GM21423 (cell line): ENCODE measurements at regions not wholly inside any gene's neighbourhood (a gene's known extent, or its start where the extent isn't known, plus 50 kb on each side); places are given as distances from the start of the nearest gene placed in this dataset.
A peak's percentile ranks its signal among the peaks of the same experiment; 100 is the strongest.

Experiments
- ATAC-seq: cut with Tn5 transposase; IDR thresholded peaks from one replicate; pipeline ENCODE4 v1.9.1; 2021; ENCODE audit warnings: mild to moderate bottlenecking, moderate library complexity; ENCODE audit not compliant: unreplicated experiment

DNA sequence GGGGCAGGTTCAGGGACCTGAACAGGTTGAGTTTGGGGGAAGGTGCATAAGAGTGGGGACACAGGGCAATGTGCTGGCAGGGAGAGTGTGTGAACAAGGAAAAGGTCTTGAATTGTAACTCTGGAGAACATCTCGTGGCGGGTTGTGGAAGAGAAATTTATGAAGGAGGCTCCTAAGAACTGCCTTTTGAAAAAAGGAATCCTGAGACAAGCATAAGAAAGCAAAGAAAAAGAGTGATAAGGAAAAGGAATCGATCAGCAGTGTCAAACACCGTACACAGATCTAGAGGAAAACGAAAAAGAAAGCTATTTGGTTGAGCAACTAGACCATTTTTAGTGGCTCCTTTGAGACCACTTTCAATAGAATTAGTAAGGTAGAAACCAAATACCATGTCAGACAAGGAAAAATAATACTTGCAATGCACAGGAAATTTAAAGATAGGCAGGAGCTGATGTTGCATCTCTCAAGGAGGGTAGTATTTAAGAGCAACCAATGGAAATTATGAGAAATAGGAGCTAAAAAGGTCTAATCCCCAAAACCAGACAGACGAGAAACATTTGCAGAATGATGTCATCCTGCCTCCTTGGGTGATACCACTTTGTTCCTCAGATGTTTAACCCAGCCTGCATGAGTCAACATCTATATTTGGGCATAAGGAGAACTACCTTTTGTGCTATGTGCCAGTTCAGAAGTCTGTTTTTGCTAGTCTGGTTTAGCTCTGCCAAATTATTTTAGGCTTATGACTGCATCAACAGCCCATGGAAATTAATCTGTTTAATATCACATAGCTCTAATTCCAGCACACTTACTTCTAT lies 64.5 kb upstream of the STK38L start:
- ATAC-seq = peak; percentile 94

DNA sequence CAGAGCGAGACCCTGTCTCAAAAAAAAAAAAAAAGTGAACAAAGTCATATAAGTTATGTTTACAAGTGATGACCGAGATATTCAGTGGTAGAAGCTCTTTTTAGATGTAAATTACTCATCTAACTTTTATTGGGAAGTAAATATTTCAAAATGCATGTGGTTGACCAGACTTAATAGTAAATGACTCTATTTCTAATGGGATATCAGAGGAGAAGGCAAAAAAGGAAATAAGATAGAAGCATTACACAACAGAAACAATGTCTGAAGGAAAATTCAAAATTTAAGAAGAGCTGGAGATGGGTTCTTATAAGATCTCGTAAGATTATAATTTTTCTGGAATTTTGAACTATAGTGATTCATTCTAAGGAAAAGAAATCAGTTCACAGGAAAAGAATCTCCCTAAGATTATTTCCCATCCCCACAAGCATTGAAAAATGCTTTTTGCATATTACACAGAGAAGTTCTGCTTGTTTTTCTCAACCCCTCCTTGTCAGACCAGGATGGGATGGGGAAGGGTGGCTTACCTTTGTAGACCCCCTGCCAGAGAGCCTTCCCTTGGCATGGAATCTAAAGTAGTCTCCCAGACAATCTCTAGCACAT lies 63.1 kb upstream of the STK38L start:
- no peak for ATAC-seq

DNA sequence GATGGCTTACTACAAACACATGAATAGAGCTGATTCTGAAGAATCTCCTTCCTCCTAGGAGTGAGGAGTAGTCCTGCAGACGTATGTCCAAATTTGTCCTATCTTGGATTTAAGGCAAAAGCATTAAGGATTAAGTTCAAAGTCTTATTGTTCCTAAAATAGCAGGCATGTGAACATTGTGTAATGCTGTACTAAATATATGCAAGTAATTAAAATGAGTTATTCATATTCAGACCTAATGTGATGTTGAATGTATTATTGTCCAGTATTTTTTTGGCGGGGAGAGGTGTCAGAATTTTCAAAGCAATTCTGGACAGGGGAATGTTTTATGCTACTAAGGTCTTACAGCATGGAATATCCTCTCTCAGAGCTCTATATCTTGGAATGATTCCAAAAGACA lies 60.7 kb upstream of the STK38L start:
- no peak for ATAC-seq

DNA sequence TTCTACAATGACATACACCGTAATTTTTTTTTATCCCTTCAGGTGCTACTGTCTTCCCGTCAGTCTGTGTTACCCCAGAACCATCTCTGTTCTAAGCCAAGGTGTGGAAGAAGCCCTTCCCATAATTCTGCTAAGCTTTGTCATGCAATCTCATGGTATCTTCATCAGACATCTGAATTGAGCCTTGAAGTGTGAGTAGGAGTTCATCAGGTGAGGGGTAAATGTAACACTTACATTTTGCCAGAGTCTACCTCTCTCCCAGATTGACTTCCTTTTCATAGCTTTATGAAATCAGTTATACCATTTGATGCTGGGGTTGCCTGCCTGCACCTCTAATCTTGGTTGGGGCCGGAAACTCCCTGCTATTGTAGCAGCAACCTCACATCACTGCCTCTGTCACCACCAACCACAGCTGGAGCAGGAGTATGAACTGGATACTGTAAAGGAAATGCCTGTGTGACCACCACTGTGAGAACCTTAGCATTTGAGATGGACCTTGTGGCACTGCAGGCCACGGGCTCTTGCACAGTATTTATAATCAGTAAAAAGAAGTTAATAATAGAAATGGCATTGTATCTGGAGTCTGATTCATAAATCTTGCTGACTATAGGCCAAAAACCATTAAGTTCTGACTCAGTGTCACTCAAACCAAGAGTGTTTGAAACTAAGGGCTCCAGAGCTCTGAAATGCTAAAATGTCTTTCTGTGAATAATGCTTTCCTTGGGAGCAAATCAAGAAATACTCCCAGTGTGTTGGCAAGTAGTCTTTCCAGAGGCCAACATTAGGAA lies 58.7 kb upstream of the STK38L start:
- peak; percentile 94 for ATAC-seq

DNA sequence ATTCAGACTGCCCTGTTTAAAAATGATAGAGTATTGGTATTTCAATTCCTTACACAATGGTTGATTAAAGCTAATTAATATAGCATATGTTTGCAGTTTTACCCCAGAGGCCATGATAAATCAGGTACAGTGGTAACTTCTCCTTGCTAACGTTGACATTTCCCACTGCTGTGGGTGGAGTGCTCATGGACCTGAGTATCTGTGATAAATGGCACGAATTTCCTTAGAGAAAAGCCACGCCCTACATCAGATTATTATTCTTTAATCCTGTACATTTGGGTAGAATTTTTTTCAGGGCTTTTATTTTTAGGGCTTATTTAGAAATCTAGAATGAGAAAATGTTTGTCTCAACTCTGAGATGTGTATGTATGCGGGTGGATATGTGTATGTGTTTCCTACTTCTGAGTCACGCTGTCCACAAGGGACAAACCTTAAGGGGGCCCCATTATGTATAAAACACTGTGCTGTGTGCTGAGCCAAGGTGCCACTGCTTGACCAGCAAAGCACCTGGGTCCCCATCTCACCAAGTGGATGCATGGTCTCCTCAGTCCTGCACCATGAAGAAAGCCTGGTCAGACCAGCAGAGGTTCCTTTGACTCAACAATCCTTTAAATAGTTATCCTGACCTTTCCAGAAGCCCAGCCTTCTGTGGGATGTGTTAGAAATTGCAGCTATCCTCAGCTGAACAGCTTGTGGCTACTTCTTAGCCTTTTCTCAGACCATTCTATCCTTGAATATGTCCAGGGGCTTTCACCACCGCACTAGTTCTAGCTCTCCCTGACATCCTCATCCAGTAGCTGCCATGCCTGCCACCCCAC lies 57.9 kb upstream of the STK38L start:
- ATAC-seq = no peak

DNA sequence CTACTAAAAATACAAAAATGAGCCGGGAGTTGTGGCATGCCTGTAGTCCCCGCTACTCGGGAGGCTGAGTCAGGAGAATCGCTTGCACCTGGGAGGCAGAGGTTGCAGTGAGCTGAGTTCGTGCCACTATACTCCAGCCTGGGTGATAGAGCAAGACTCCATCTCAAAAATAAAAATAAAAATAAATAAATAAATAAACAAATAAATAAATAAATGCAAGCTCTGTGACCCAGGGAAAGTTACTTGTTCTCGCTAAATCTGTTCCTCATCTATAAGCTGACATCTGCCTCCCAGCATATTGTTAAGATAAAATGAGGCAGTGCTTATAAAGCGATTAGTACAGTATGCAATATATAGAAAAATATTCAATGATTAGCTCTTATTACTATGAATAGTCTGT lies 56.4 kb upstream of the STK38L start:
- no peak for ATAC-seq

DNA sequence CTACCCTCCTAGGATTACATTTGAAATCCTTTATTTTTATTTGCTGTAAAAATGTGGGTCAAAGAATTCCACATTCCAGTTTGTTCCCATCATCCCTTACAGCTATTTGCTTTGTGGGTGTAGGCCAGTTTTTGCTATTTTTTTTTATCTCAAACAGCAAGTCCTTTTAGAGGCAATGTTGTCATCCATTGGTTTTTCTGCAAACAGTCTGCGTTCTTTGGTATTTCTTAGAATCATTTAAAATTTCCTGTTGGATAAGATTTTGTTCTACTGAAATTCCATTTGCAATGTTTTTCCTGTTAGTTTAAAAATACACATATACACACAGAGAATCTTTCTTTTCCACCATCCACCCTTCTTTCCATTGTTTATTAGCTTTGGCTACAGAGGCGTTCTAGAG lies 53.3 kb upstream of the STK38L start:
- ATAC-seq = no peak

DNA sequence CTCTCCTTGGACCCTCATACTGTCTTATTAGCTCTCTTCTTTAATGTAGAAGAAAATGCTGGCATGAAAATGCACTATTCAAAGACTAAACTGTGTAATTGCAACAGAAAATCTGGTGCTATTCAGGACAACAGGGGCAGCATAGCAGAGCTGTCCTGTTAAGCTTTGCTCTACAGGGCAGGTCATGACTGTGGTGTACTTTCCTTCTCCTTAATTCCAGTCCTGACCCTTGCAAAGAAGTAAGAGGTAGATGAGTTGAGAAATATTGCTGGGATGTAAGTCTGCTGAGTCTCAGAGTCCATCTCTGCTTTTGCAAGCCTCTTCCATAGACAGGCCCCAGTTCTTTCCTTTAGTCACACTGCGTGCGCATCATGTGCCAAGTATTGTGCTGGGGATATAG lies 52.6 kb upstream of the STK38L start:
- ATAC-seq = no peak

DNA sequence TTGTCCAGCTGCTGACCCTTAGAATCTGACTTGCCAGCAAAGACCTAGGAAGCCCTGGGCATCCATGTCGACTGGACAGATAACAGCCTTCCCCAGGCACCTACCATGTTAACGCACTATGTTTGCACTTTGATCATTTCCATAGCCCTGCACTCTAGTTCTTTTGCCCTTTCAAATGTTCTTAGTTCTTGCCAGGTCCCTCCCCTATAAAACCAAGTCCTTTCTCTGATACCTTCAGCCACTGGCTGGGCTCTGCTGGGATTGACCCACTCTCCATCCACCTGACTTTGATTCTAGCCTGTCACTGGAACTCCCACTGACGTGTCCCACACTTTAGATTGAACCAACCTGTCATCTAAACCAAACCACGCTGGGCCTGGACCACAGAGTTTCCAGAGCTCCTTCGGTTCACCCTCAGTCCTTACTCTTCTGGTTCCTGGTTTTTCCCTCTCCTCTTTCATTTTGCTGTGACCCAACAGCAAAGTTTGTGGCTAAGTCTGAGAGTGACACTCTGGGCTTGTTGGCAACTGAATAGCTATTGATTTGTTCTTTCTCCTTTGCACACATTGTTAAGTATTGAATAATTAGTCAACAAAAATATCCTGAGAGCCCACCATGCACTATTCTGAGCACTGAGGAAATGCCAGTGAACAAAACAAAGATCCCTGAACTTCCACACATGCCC lies 51.8 kb upstream of the STK38L start:
- no peak for ATAC-seq

DNA sequence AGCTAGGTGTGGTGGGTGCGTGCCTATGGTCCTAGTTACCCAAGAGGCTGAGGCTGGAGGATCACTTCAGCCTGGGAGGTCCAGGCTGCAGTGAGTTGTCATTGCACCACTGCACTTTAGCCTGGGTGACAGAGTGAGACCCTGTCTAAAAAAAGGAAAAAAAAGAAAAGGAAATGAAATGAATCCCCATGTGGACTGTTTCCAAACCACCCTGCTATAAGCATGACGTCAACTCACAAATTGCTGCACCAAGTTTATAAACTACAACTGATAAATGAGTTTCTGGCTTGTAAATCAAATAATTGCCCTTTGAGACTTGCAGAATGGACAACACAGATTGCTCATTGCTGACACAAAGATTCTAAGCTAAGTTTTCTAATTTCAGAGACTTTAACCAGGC lies 51.0 kb upstream of the STK38L start:
- ATAC-seq = no peak

DNA sequence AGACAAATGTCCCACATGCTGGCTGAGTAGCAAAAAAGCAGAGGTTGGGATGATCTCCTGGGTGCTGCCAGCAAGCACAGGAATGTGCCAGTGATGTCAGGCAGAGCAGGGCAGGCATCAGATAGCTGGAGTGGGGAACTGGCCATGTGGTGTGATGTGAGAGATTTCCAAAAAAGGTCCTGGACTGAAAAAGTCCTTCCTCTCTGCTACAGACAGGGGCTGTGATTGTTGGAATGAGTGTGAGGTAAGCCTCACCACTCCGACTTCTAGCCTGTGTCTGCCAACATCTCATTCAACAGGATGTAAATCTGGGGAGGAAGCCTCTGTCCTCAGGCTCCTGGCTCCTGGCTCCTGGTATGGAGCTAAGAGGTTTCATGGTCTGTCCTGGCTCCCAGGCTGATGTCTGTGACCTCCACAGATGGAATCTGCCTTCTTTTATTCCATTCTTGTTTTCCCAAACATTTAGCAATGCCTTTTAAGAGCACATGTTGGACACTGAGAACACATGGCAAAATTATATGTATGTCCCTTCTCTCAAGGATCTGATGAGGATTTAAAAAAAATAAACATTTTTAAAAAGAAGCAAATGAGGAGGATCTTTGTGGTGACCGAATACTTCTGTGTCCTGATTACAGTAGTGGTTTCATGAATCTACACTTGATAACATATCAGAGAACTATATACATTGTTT lies 50.1 kb upstream of the STK38L start:
- ATAC-seq = no peak
